HG03432 (cell line): ENCODE measurements at regions not wholly inside any gene's neighbourhood (a gene's known extent, or its start where the extent isn't known, plus 50 kb on each side); places are given as distances from the start of the nearest gene placed in this dataset.
"Not testable (repeated sequence)": the region's sequence is repeated elsewhere in the genome, so short reads cannot be mapped to it uniquely, and the experiment has no call there.

Experiments
- ATAC-seq: cut with Tn5 transposase; IDR thresholded peaks from one replicate; pipeline ENCODE4 v1.9.1; 2021; ENCODE audit warnings: mild to moderate bottlenecking, moderate library complexity; ENCODE audit not compliant: unreplicated experiment

DNA sequence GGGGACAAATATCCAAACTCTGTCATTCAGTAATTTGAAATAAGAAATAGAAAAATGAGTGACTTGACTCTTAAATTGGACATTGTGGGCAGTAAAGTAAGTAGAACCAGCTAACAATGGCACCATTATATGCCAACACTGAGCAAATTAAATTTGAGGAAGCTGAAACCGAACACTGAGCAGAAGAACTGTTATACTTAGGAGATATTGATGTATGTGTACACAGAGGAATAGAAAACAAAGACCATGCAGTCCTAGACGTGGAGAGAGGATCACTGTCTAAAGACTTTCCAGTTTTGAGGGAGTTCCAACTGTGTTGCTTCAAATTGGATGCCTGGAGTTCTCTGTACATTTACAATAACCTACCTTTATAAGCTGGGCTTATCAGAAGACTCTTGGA, 427.0 kb upstream of the EYS start:
- ATAC-seq = no peak

DNA sequence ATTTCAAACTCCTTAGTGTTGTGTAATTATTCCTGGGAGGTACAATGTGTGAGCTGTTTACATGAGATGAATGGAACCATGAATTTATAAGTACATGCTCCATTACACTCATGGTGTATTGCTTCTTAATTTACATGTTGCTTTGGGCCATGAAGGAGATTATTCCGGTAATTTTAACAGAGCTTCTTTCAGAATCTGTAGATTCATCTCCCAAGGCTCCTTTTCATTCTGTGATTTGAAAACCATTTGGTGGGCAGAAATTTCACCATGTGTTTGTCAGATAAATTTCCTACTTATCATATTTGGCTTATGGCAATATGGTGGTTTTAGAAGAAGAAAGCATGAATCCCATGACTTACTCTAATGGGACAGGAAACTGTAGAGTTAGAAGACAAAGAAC, 421.6 kb upstream of the EYS start:
- ATAC-seq = no peak

DNA sequence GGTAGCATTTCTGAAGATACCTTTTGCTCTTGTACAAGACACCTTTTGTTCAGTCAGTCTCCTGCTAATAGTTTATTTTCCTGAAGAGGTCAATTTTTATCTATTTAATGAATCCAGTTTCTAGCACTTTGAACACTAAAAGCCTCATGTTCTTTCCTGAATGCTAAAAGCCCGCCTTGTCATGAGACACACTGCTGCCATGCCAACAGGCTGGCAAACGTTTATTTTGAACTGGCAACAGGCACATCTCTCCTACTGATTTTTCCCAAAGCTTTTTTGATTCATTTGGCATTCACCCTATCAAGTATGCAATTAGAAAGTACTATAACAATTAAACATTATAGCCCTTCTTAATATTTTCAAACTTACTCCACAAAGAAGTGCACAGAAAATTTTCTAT, 421.2 kb upstream of the EYS start:
- ATAC-seq = no peak

DNA sequence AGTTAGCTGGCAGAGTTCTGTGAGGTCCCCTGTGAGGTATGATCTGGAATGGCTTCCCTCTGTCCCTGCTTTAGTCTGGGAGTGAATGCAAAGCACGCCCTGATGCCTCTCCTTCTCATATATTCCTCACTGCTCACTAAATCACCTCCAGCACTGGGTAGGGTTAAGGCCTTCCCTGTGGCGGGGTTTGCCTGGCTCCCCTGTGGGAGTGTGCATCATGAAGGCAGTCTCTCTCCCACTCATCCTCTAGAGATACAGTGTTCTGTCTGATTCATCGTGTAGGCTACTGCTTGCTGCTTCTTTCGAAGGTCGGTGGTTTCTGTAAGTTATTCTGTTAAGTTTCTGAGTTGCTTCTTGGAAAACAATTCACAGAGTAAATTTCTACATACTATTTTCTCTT, 420.0 kb upstream of the EYS start:
- no peak for ATAC-seq

DNA sequence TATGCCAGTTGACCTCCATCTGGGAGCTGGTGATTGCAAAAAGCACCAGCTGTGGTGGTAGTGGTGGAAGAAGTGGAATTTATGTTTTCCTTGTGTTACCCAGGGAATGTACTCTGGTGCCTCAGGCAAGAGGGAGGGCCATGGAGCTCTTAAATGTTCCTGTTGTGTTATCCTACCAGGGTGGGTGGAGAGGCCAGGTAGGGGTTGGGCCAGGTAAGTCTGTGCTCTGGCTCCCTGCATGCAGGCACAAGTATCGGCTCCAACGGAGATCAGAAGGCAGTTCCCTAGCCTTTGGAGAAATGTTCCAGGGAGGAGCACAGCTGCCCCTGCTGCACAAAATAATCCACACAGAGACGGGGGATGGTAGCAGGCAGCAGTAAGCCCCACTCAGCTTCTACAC, 419.3 kb upstream of the EYS start:
- ATAC-seq = no peak

DNA sequence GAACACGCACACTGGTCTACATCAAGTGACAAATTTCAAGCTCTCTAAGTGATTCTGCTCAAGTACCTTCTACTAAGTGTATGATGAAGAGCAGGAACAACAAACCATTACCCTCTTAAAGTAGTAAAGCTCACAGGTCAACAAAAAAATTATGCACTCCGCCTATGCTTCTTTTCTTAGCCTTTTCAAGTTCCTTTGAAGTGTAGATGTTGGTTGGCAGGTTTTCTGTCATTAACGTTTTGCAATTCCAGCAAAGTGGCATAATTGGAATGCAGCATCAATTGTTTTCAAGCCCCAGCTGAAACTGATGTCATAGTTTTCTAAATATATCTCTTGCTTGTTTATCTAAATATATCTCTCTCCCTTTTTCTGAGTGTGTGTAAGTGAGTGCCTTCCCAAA, 396.9 kb upstream of the EYS start:
- no peak for ATAC-seq

DNA sequence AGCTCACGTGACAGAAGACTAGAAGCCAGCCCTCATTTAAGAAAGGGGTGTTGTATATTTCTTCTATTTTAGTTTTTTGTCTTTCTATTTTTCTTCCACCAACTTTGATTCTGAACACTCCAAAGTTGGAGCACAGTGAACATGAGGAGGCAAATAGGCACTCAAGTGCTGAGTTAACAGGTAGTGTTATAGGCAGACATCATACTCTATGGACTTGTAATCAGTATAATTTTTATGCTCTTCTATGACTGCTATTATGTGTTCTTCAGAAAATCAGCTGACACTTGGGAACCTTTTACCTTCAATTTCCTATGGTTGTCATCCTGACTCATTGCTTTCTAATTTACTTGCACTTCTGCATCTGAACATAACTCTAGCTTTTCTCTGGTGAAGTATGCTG, 396.3 kb upstream of the EYS start:
- no peak for ATAC-seq

DNA sequence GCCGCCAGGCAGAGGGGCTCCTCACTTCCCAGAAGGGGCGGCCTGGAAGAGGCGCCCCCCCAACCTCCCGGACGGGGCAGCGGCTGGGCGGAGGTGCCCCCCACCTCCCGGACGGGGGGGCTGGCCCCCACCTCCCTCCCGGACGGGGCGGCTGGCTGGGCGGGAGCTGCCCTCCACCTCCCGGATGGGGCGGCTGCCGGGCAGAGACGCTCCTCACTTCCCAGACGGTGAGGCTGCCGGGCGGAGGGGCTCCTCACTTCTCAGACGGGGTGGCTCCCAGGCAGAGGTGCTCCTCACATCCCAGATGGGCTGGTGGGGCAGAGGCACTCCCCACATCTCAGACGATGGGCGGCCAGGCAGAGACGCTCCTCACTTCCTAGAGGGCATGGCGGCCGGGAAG, 389.7 kb upstream of the EYS start:
- ATAC-seq = no peak

DNA sequence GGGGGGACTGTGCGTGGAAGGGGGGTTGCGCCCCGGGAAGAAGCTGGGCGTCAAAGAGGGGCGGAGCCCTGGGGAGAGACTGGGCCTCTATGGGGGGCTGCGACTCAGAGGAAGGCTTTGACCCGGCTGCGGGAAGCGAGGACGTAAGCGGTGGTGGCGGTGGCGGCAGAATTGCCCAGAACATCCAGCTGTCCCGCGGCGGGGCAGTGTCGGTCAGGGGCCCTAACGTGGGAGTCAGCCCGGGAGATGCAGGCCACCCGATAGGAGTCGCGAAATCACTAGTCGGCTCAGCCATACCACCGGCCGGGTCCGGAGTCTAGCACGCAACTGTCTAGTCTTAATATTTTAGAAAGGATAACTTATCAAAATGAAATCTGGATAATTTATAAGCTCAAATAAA, 387.6 kb upstream of the EYS start:
- ATAC-seq = no peak

DNA sequence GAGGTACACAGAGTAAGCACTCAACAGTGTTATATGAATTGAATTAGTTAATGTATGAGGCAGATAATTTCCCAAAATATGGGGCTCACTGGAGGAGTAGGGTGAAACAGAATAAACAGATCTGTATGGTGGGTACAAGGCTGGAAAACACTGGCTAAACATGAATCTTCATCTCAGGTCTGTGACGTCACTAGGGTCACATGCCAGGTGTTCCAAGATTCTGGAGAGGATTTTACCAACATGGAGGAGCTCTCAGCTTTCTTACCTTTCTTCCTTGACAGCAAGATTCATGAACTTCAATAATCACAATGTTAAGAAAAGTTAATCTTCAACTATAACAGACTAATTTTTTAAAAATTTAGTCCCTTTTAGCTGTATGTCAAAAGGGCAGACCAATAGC, 385.3 kb upstream of the EYS start:
- not testable (repeated sequence) for ATAC-seq

DNA sequence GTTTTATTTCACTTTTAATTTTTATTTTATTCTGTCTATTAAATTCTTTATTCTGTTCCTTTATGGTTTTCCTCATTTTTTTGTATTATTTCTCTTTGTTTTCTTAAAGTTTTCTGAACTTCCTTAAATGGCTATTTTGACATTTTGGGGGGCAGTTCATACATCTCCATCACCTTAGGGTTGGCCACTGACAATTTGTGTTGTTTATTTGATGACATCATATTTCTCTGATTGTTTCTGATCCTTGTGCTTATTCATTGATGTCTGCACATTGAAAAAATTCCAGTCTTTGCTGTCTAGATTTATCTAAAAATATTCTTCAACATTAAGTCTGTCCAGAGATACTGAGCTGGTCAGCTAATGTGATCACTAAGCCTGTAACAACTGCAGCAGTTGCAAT, 379.5 kb upstream of the EYS start:
- no peak for ATAC-seq

DNA sequence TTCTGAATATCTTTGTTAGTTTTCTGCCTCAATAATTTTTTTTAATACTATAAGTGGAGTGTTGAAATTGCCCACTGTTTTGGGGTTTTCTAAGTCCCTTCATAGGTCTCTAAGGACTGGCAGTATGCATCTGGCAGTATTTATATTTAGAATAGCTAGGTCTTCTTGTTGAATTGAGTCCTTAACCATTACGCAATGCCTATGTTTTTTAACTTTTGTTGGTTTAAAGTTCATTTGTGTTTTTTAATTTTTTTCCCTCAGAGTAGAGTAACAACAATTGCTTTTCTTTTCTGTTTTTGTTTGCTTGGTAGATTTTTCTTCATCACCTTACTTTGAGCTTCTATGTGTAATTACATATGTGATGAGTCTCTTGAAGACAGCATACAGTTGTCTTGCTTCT, 375.9 kb upstream of the EYS start:
- ATAC-seq = no peak

DNA sequence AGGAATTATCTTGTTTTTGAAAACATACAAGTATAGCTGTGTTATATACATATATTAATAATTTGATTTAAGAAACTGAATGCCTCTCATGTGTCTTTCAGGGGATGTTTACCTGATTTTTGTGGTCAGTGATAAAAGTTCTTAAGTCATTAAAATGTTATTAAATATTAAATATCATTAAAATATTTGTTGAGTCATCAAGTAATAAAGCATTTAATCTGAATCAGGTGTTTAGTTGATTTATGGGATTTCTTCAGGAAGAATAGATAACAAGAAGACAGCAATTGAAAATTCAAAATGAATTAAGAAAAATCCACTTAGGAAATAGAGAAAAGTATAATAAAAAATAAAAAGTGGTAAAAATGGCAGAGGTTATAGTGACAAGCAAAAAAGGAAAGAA, 361.9 kb upstream of the EYS start:
- ATAC-seq = no peak

DNA sequence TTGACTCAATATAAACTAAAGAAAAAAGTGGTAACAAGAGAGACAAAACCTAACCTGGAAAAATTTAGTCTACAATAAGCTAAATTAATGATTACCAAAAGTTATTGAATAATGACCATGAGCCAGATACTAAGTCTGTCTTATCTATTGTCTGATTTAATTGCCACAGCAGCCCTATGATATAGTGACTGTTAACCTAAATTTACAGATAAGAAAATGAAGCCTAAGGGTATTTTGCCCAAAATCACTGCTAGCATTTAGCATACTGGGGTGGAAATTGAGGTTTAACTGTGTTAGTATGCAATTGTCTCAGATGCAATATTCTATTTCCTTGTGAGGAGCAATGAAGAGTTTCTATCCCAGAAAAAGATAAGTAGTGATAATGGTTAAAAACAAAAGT, 361.0 kb upstream of the EYS start:
- no peak for ATAC-seq

DNA sequence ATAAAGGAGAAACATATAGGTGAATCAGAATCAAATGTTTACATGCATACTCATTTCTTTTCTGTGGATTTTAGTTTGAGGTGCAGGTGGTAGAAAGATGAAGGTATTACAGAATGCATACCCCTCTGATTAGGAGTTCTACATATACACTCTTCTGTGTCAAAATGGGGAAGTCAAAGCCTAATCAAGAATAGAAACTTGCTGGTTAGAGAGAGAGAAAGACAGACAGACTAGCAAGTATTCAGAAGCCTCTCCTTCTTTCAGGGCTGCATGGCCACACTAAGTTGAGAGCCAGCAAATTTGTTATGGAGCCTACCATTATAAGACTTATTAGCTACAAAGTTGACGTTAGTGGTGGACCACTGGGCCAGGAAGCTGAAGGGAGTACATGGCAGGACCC, 358.3 kb upstream of the EYS start:
- ATAC-seq = no peak

DNA sequence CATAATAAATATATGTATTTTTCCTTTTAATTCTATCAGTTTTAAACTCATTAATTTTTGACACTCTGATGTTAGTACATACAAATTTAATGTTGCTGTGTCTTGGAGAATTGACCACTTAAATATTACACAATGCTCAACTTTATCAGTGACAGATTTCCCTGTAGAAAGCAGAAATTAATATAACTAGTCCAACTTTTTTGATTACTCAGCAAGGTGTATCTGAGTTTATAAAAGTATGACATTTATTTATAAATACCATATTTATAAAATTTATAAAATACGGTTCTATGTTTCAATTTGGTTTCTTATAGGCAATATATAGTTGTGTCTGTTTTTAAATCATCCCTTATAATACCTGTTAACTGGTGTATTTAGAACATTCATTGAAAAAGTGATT, 350.0 kb upstream of the EYS start:
- ATAC-seq = no peak

DNA sequence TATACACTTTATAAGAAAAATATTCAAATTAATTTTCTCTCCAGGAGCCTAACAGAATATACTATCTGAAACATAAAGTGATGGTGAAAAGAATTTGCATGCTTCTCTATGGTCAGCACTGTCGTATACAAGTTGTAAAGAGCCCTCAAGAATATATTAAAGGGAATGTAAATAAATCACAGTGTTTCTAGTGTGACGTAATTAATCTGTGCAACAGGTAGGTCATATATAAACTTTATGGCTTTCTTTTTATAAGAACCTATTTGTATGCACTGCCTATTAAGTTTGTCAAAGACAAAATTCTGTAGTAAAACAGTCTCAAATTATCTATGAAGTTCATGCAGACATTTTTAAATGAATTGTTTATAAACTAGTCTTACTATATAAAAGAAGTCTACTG, 347.9 kb upstream of the EYS start:
- ATAC-seq = no peak

DNA sequence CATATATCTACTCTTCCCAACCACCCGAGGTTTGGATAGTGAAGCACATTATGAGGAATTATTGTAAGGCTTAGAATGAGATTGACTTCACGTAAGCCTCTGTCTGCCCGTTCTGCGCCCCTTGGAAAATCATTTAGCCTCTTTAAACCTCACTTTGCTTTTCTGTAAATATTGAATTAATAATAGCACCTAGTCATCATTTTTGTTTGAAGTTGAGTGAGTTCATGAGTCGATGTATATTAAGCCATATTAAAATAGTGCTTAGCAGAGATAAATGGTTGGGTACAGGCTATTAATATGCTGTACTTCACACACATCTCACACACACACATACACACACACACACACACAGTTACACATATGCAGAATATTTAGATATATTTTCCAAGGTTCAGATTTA, 344.8 kb upstream of the EYS start:
- ATAC-seq = no peak

DNA sequence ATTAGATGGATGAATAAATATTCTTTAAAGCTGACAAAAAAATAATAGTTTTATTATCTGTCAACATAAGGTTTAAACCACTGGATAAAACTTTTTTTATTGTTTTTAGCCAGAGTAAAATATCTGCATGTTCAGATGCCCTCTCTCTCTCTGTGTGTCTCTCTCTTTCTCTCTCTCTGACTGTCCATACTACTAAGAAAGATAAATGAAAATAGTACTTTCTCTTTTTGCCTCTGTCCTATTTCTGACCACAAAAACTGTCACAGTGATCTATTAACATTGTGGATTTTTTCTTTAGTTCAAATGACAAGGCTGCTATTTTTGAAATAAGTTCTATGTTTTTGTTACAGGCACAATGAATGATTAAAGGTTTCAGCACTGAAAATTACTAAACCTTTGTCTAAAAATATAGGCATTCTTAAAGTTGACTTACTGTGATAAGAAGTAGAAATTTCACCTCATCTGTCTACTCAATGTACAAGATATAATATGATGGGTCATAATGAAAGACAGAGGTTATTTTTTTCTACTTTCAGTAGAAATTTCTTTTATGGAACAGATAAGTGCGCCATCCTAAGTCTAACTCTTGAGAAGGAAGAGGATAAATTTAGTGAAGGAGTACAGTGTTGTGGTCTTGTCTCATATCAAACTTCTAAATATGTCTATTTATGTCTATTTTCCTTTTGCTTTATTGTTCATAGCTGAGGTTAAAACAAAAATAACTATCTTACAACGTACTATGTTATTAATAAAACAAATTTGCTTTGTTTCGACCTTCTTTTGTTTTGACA, 341.9 kb upstream of the EYS start:
- ATAC-seq = no peak

DNA sequence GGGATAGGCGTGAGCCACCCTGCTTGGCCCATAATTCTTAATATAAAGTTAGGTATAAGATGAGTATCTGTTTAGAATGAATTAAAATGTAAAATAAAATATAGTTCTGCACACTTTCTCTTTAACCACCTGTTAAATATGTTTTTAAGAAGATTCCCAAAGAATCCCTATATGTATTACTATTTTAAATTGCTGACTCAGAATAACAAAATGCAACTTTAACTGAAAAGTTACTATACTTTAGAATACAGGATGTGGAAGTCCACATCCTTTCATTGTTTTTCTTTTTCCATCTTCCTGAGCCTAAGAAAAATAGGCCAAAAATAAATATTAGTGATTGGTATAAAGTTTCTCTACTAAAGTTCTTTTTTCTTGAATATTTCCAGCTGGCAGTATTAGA, 325.6 kb upstream of the EYS start:
- ATAC-seq = no peak

DNA sequence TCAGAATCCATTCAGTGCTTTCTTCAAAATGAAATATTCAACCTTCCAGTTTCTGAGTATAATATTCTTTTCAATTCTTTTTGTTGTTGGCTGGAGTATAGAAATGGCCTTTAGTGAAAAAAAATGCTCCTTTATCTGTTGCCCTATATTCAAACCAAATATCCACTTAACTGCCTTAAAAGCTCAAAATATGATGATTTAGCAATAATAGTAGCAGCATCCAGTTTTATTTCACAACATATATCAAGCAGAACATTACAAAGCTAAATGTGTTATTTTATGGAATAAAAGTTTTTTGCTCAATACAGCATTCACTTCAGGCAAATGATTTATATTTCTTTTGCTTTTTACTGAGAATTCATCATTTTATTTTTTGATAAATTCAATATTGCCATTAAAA, 322.4 kb upstream of the EYS start:
- ATAC-seq = no peak

DNA sequence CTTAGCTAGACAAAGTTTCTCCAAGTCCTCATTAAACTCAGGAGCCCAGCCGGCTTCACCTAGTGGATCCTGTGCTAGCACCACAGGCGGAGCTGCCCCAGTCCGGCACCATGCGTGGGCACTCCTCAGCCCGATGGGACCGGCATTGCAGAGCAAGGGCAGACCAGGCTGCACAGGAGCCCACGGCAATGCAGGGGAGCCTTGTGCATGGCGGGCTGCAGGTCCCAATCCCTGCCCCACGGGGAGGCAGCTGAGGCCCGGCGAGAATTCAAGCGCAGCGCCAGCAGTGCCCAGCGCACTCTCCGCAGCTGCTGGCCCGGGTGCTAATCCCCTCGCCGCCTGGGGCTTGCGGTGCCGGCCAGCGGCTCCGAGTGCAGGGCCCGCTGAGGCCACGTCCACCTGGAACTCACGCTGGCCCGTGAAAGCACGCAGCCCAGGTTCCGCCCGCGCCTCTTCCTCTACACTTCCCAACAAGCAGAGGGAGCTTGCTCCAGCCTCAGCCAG, 292.3 kb upstream of the EYS start:
- no peak for ATAC-seq

DNA sequence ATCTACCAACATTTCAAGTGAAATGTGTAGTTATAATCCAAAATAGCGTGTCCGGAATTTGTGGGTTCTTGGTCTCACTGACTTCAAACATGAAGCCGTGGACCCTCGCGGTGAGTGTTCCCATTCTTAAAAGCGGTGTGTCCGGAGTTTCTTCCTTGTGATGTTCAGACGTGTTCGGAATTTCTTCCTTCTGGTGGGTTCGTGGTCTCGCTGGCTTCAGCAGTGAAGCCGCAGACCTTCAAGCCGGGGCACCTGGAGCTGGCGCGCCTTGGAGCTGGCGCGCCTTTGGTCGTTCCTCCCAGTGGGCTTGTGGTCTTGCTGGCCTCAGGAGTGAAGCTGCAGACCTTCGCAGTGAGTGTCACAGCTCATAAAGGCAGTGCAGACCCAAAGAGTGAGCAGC, 291.5 kb upstream of the EYS start:
- ATAC-seq = no peak
